ENCODE measurements at regions not wholly inside any gene's neighbourhood (a gene's known extent, or its start where the extent isn't known, plus 50 kb on each side); places are given as distances from the start of the nearest gene placed in this dataset.

GRCh38 chr12:3353621-3354020 lies 137.4 kb upstream of the PRMT8 start (continued):
- TF ChIP-seq ZNF425 (CRISPR knock-in tag; conservative IDR thresholded peaks at IDR 0.05) (no peak), ZNF138 (CRISPR knock-in tag; conservative IDR thresholded peaks at IDR 0.05) (no peak), ZMAT4 (CRISPR knock-in tag; IDR thresholded peaks at IDR 0.05) (no peak), ATF1 (CRISPR knock-in tag; IDR thresholded peaks at IDR 0.05) (no peak), ETV6 (CRISPR knock-in tag; IDR thresholded peaks at IDR 0.05) (no peak), ZNF232 (CRISPR knock-in tag; IDR thresholded peaks at IDR 0.05) (no peak), E2F4 (CRISPR knock-in tag; IDR thresholded peaks at IDR 0.05; ENCODE audit: borderline replicate concordance, low read depth) (no peak), FOXJ3 (CRISPR knock-in tag; IDR thresholded peaks at IDR 0.05; ENCODE audit: borderline replicate concordance) (no peak), GRHL2 (CRISPR knock-in tag; IDR thresholded peaks at IDR 0.05; ENCODE audit: insufficient replicate concordance, severe bottlenecking) (no peak), TP53 (CRISPR knock-in tag; IDR thresholded peaks at IDR 0.05) (no peak), ZNF423 (CRISPR knock-in tag; IDR thresholded peaks at IDR 0.05) (no peak), KAT7 (CRISPR knock-in tag; IDR thresholded peaks at IDR 0.05; ENCODE audit: borderline replicate concordance) (no peak)

GRCh38 chr12:3354586-3354985 lies 136.4 kb upstream of the PRMT8 start:
- DNase-seq (ENCODE audit: low spot score) = no peak
- ATAC-seq = no peak
- no peak overlapping the region for H3K27ac Mint-ChIP-seq
- H3K4me3 Mint-ChIP-seq = no peak overlapping the region
- ChIA-PET POLR2A (no interaction called here), CTCF (interaction anchor here (1.0 to 1.7 kb wide), 2 partner anchors 51 to 54 kb away, joined by 3 to 9 read pairs; no protein-coding TSS in a partner anchor)
- H3K4me1 Mint-ChIP-seq = peaks cover 6% of the 10 kb centered on the region
- H3K36me3 Mint-ChIP-seq = no peaks in the 10 kb centered on the region
- H3K27me3 Mint-ChIP-seq (ENCODE audit: low read depth) = no peaks in the 10 kb centered on the region; the same call in 1 of the 2 replicates
- H3K9me3 Mint-ChIP-seq = no peaks in the 10 kb centered on the region
- TF ChIP-seq KAT7 (CRISPR knock-in tag; IDR thresholded peaks at IDR 0.05; ENCODE audit: borderline replicate concordance) = no peak
- no peak for TF ChIP-seq FOXP1 (CRISPR knock-in tag; IDR thresholded peaks at IDR 0.05; ENCODE audit: borderline replicate concordance)
- no peak for TF ChIP-seq GRHL2 (CRISPR knock-in tag; IDR thresholded peaks at IDR 0.05; ENCODE audit: insufficient replicate concordance, severe bottlenecking)
- no peak for TF ChIP-seq TEAD1 (CRISPR knock-in tag; IDR thresholded peaks at IDR 0.05)
- no peak for TF ChIP-seq MYBL2 (CRISPR knock-in tag; IDR thresholded peaks at IDR 0.05)
- no peak for TF ChIP-seq ZNF396 (CRISPR knock-in tag; IDR thresholded peaks at IDR 0.05; ENCODE audit: borderline replicate concordance)
- TF ChIP-seq ZNF121 (CRISPR knock-in tag; IDR thresholded peaks at IDR 0.05) = no peak
- no peak for TF ChIP-seq RELA (CRISPR knock-in tag; IDR thresholded peaks at IDR 0.05; ENCODE audit: borderline replicate concordance)
- TF ChIP-seq IRF1 (CRISPR knock-in tag; IDR thresholded peaks at IDR 0.05) = no peak
- TF ChIP-seq ATF2 (CRISPR knock-in tag; IDR thresholded peaks at IDR 0.05; ENCODE audit: borderline replicate concordance, low read depth) = no peak
- TF ChIP-seq FOXK1 (CRISPR knock-in tag; IDR thresholded peaks at IDR 0.05) = no peak

Measured in WTC11 (cell line).